ENCODE measurements at regions not wholly inside any gene's neighbourhood (a gene's known extent, or its start where the extent isn't known, plus 50 kb on each side); places are given as distances from the start of the nearest gene placed in this dataset.

DNA sequence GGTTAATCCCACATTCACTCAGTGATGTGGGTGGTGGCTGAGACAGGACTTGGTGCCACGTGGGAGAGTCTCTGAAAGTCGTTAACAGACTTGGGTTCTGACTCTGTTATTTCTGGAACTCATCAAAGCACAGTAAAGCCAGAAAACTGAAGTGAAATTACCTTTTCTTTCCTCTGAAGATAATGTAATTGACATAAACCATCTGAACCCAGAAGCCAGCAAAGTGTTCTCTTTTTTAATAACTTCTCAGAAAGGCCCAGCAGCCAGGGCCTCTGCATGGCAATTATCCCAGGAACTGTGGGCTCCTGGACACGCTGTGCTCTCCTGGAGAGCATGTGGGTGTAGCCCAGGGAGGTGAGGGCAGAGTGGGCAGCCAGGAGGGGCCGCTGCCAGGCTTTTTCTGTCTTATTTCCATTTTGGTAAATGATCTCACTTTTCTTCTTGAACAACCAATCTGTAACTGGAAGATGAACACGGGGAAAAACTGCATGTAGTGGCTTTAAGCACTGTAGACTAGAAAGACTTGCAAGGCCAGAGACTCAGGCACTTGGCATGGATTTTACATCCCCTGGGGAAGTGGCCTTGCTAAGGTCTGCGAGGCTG is 444.1 kb upstream of the TMEM132C start:
- Mint-ChIP-seq H3K9me3 (peaks cover 2% of the 10 kb centered on the region), H3K27me3 (ENCODE audit: insufficient read depth, low read depth) (peaks cover 6% of the 10 kb centered on the region), H3K27ac (no peak overlapping the region), H3K4me3 (no peak overlapping the region), H3K36me3 (no peaks in the 10 kb centered on the region), H3K4me1 (peaks cover 13% of the 10 kb centered on the region)
- no peaks in the 10 kb centered on the region for H4K20me1 ChIP-seq (ENCODE audit: low read depth)
- no peaks in the 10 kb centered on the region for H3K79me2 ChIP-seq (ENCODE audit: low read depth)
- no peaks in the 10 kb centered on the region for H3F3A ChIP-seq (ENCODE audit: low read depth)
- no peak overlapping the region for H3K4me3 ChIP-seq
- TF ChIP-seq EZH2phosphoT487 (IDR thresholded peaks at IDR 0.05) (no peak), EZH2 (IDR thresholded peaks at IDR 0.05) (no peak)
- TF ChIP-seq, protein P1, sequence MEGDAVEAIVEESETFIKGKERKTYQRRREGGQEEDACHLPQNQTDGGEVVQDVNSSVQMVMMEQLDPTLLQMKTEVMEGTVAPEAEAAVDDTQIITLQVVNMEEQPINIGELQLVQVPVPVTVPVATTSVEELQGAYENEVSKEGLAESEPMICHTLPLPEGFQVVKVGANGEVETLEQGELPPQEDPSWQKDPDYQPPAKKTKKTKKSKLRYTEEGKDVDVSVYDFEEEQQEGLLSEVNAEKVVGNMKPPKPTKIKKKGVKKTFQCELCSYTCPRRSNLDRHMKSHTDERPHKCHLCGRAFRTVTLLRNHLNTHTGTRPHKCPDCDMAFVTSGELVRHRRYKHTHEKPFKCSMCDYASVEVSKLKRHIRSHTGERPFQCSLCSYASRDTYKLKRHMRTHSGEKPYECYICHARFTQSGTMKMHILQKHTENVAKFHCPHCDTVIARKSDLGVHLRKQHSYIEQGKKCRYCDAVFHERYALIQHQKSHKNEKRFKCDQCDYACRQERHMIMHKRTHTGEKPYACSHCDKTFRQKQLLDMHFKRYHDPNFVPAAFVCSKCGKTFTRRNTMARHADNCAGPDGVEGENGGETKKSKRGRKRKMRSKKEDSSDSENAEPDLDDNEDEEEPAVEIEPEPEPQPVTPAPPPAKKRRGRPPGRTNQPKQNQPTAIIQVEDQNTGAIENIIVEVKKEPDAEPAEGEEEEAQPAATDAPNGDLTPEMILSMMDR (IDR thresholded peaks at IDR 0.05): no peak
- no peak overlapping the region for H2AFZ ChIP-seq (replicated peaks)
- H3K27ac ChIP-seq: no peak overlapping the region
- no peaks in the 10 kb centered on the region for H3K27me3 ChIP-seq
- H3K36me3 ChIP-seq: no peaks in the 10 kb centered on the region
- H3K4me1 ChIP-seq: no peaks in the 10 kb centered on the region
- no peaks in the 10 kb centered on the region for H3K9me3 ChIP-seq (ENCODE audit: low read depth)
- no peak for DNase-seq (ENCODE audit: low spot score)
- no peak overlapping the region for H3K4me2 ChIP-seq
- no peak overlapping the region for H3K9ac ChIP-seq

DNA sequence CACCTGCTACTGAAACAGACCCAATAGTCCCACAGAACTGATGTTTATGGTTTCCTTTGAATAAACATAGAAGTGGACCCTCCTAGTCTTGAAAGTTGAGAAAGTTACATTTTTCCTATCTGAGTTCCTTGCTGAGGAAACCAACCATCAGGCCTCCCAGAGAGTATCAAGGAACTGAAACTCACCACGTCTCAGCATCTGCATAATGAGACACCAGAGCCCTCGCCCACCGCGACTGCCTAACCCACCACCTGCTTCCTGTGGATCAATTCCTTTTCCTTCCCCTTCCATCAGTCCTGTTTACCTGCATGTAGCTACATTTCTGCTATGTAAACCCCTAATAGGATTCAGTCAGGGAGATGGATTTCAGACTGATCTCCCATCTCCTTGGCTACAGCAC is 443.2 kb upstream of the TMEM132C start:
- no peak for DNase-seq (ENCODE audit: low spot score)
- Mint-ChIP-seq H3K4me3 (no peak overlapping the region), H3K4me1 (peaks cover 13% of the 10 kb centered on the region), H3K27me3 (ENCODE audit: insufficient read depth, low read depth) (peaks cover 6% of the 10 kb centered on the region), H3K36me3 (no peaks in the 10 kb centered on the region), H3K27ac (no peak overlapping the region), H3K9me3 (peaks cover 2% of the 10 kb centered on the region)
- TF ChIP-seq EZH2 (IDR thresholded peaks at IDR 0.05) (no peak), EZH2phosphoT487 (IDR thresholded peaks at IDR 0.05) (no peak)
- TF ChIP-seq, protein P1 (IDR thresholded peaks at IDR 0.05): no peak
- no peaks in the 10 kb centered on the region for H3K4me1 ChIP-seq
- no peaks in the 10 kb centered on the region for H3K36me3 ChIP-seq
- H3K27ac ChIP-seq: no peak overlapping the region
- no peaks in the 10 kb centered on the region for H4K20me1 ChIP-seq (ENCODE audit: low read depth)
- no peak overlapping the region for H3K4me3 ChIP-seq
- H3K27me3 ChIP-seq: no peaks in the 10 kb centered on the region
- no peaks in the 10 kb centered on the region for H3F3A ChIP-seq (ENCODE audit: low read depth)
- no peaks in the 10 kb centered on the region for H3K79me2 ChIP-seq (ENCODE audit: low read depth)
- no peaks in the 10 kb centered on the region for H3K9me3 ChIP-seq (ENCODE audit: low read depth)
- no peak overlapping the region for H3K4me2 ChIP-seq
- no peak overlapping the region for H3K9ac ChIP-seq
- H2AFZ ChIP-seq (replicated peaks): no peak overlapping the region

DNA sequence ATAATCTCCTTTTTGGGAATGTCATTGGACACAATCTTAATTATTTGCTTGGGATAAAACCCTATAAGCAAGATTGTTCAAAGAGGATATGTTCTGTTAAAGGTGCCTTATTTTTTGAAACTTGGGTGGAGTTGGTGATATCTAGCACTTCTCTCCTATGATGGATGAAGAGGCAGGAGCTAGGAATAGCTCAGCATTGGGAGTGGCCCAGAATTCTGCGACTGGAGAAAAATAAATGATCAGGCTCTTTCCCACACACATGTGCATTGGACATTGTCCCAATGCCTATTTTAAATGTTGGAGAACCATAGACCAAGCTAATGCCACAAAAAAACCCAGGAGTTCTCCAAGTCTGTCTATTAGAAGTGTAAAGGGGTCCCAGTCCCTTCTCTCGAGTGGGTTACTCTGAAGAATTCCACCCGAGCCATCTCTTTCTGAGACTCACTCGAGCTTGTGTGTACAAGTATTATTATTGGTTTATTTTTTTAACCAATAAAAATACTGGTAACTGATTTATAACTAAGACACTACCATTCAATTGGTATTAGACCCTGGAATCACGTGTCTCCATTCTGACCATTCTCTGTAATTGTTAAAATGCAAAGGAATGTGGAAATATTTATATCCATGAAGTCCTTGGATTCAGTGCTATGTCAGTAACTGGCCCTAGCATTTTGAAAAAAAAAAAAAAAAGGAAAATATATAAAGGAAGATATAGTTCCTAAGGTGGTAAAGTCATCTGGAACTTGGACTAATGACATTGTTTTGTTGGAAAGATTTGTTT is 437.5 kb upstream of the TMEM132C start:
- Histone ChIP-seq H3K36me3 (no peaks in the 10 kb centered on the region), H3K4me3 (no peak overlapping the region), H3K9me3 (ENCODE audit: low read depth) (no peaks in the 10 kb centered on the region), H3K79me2 (ENCODE audit: low read depth) (no peaks in the 10 kb centered on the region), H4K20me1 (ENCODE audit: low read depth) (no peaks in the 10 kb centered on the region), H3K9ac (no peak overlapping the region), H3K4me1 (no peaks in the 10 kb centered on the region), H3K4me2 (no peak overlapping the region), H2AFZ (replicated peaks) (no peak overlapping the region), H3F3A (ENCODE audit: low read depth) (no peaks in the 10 kb centered on the region), H3K27me3 (no peaks in the 10 kb centered on the region), H3K27ac (no peak overlapping the region)
- no peaks in the 10 kb centered on the region for H3K36me3 Mint-ChIP-seq
- peaks cover 7% of the 10 kb centered on the region for H3K27me3 Mint-ChIP-seq (ENCODE audit: insufficient read depth, low read depth)
- no peaks in the 10 kb centered on the region for H3K4me1 Mint-ChIP-seq
- H3K4me3 Mint-ChIP-seq: no peak overlapping the region
- H3K9me3 Mint-ChIP-seq: peaks cover 2% of the 10 kb centered on the region
- no peak overlapping the region for H3K27ac Mint-ChIP-seq
- no peak for DNase-seq (ENCODE audit: low spot score)
- TF ChIP-seq EZH2 (IDR thresholded peaks at IDR 0.05) (no peak), EZH2phosphoT487 (IDR thresholded peaks at IDR 0.05) (no peak)
- TF ChIP-seq, protein P1 (IDR thresholded peaks at IDR 0.05): no peak
